LNCAP (cell line): ENCODE measurements at regions not wholly inside any gene's neighbourhood (a gene's known extent, or its start where the extent isn't known, plus 50 kb on each side); places are given as distances from the start of the nearest gene placed in this dataset.

Experiments used
- CTCF ChIP-seq: fragments of 450-650 bp; IDR thresholded peaks from 2 replicates; pipeline ENCODE4 v1.5.1; 2017; ENCODE audit warnings: mild to moderate bottlenecking

- no peak for TF ChIP-seq CTCF
Observed at GRCh38 chr6:21383450-21384085, 210.0 kb upstream of the SOX4 start.

- no peak for TF ChIP-seq CTCF
Observed at GRCh38 chr6:21384216-21384615, 209.3 kb upstream of the SOX4 start.

- no peak for TF ChIP-seq CTCF
Observed at GRCh38 chr6:21386744-21387143, 206.8 kb upstream of the SOX4 start.

- no peak for TF ChIP-seq CTCF
Observed at GRCh38 chr6:21390532-21391213, 202.9 kb upstream of the SOX4 start.

- TF ChIP-seq CTCF = no peak
Observed at GRCh38 chr6:21392177-21392576, 201.4 kb upstream of the SOX4 start.

GRCh38 chr6:21393441-21394165, 199.9 kb upstream of the SOX4 start:
- no peak for TF ChIP-seq CTCF

GRCh38 chr6:21395121-21395520, 198.4 kb upstream of the SOX4 start:
- no peak for TF ChIP-seq CTCF
